COLO668 (cell line): ENCODE measurements at regions not wholly inside any gene's neighbourhood (a gene's known extent, or its start where the extent isn't known, plus 50 kb on each side); places are given as distances from the start of the nearest gene placed in this dataset.
"Not testable (repeated sequence)": the region's sequence is repeated elsewhere in the genome, so short reads cannot be mapped to it uniquely, and the experiment has no call there.

ENCODE experiments used
- DNase-seq: peaks from one replicate; lab custom pipeline; 2025; ENCODE audit not compliant: unreplicated experiment; lab: John Stamatoyannopoulos, UW

GRCh38 chr11:44451706-44452105 lies 113.8 kb upstream of the CD82 start:
- DNase-seq = no peak

- no peak for DNase-seq
These were observed 112.5 kb upstream of the CD82 start for GRCh38 chr11:44452827-44453572.

- no peak for DNase-seq
These were observed 111.6 kb upstream of the CD82 start for GRCh38 chr11:44453871-44454270.

GRCh38 chr11:44454666-44455065 lies 110.8 kb upstream of the CD82 start:
- DNase-seq = no peak

GRCh38 chr11:44456544-44457300 lies 108.7 kb upstream of the CD82 start:
- DNase-seq = peak; percentile 21

- DNase-seq = no peak
These were observed 107.6 kb upstream of the CD82 start for GRCh38 chr11:44457862-44458261.

GRCh38 chr11:44463751-44464150 lies 101.7 kb upstream of the CD82 start:
- DNase-seq = no peak

GRCh38 chr11:44464741-44465140 lies 100.7 kb upstream of the CD82 start:
- DNase-seq = no peak

- DNase-seq = no peak
These were observed 98.8 kb upstream of the CD82 start for GRCh38 chr11:44466531-44467205.

- no peak for DNase-seq
These were observed 98.0 kb upstream of the CD82 start for GRCh38 chr11:44467413-44467812.

- no peak for DNase-seq
These were observed 97.5 kb upstream of the CD82 start for GRCh38 chr11:44467931-44468330.

GRCh38 chr11:44468345-44468988 lies 97.0 kb upstream of the CD82 start:
- no peak for DNase-seq

- DNase-seq = no peak
These were observed 96.1 kb upstream of the CD82 start for GRCh38 chr11:44469412-44469811.

GRCh38 chr11:44470854-44471253 lies 94.6 kb upstream of the CD82 start:
- no peak for DNase-seq

- no peak for DNase-seq
These were observed 93.9 kb upstream of the CD82 start for GRCh38 chr11:44471603-44472002.

- DNase-seq = no peak
These were observed 92.5 kb upstream of the CD82 start for GRCh38 chr11:44472916-44473315.

- no peak for DNase-seq
These were observed 90.8 kb upstream of the CD82 start for GRCh38 chr11:44474702-44475101.

- no peak for DNase-seq
These were observed 90.3 kb upstream of the CD82 start for GRCh38 chr11:44475114-44475686.

GRCh38 chr11:44482338-44482737 lies 83.1 kb upstream of the CD82 start:
- not testable (repeated sequence) for DNase-seq

- DNase-seq = peak; percentile 54
These were observed 81.4 kb upstream of the CD82 start for GRCh38 chr11:44483919-44484610.
